Nephron progenitor cell (in vitro differentiated cells): ENCODE measurements at regions not wholly inside any gene's neighbourhood (a gene's known extent, or its start where the extent isn't known, plus 50 kb on each side); places are given as distances from the start of the nearest gene placed in this dataset.

Experiments
- DNase-seq: peaks from one replicate; pipeline ENCODE4 v3.0.0; 2021
- H3K27ac Mint-ChIP-seq: 2 replicates; pipeline ENCODE4 v1.8.0; 2021; ENCODE audit warnings: mild to moderate bottlenecking, moderate library complexity, mixed read lengths
- H3K27me3 Mint-ChIP-seq: 2 replicates; pipeline ENCODE4 v1.8.0; 2021; ENCODE audit warnings: mild to moderate bottlenecking, low read depth, mixed read lengths; ENCODE audit not compliant: poor library complexity
- H3K36me3 Mint-ChIP-seq: 2 replicates; pipeline ENCODE4 v1.8.0; 2021; ENCODE audit warnings: low read depth, mixed read lengths
- H3K4me1 Mint-ChIP-seq: 2 replicates; pipeline ENCODE4 v1.8.0; 2021; ENCODE audit warnings: mixed read lengths
- H3K4me3 Mint-ChIP-seq: 2 replicates; pipeline ENCODE4 v1.8.0; 2021; ENCODE audit warnings: mild to moderate bottlenecking, moderate library complexity, mixed read lengths
- H3K9me3 Mint-ChIP-seq: 2 replicates; pipeline ENCODE4 v1.8.0; 2021; ENCODE audit warnings: mild to moderate bottlenecking, moderate library complexity, mixed read lengths
- TF ChIP-seq, protein P1 (sequence below): fragments of 200-600 bp; sonication (generic); IDR thresholded peaks from 2 replicates; pipeline ENCODE4 v1.5.0; 2021; ENCODE audit warnings: antibody characterized with exemption

DNA sequence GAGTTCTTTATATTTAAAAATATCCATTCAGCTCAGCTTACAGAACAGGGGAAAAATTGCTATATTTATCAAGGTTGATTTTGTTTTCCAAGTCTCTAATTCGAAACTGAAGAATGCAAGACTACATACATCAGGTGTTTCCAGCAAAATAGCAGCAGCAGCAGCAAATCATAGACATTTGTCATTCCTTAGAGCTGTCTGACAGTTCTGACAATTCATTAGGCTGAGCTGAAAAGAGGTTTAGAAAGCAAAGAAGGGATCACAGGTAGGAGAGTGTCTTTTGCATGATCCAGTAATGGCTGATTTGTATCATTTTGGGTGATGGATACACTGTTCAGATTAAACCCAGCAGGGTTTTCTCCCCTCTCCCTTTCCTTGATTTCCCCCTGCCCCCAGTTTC is 545.7 kb downstream of the MCTP2 start:
- DNase-seq = no peak
- TF ChIP-seq, protein P1, sequence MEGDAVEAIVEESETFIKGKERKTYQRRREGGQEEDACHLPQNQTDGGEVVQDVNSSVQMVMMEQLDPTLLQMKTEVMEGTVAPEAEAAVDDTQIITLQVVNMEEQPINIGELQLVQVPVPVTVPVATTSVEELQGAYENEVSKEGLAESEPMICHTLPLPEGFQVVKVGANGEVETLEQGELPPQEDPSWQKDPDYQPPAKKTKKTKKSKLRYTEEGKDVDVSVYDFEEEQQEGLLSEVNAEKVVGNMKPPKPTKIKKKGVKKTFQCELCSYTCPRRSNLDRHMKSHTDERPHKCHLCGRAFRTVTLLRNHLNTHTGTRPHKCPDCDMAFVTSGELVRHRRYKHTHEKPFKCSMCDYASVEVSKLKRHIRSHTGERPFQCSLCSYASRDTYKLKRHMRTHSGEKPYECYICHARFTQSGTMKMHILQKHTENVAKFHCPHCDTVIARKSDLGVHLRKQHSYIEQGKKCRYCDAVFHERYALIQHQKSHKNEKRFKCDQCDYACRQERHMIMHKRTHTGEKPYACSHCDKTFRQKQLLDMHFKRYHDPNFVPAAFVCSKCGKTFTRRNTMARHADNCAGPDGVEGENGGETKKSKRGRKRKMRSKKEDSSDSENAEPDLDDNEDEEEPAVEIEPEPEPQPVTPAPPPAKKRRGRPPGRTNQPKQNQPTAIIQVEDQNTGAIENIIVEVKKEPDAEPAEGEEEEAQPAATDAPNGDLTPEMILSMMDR = no peak
- Mint-ChIP-seq H3K36me3 (no peaks in the 10 kb centered on the region), H3K27me3 (peaks cover 12% of the 10 kb centered on the region), H3K4me1 (peaks cover 4% of the 10 kb centered on the region), H3K4me3 (no peak overlapping the region), H3K9me3 (peaks cover 5% of the 10 kb centered on the region), H3K27ac (no peak overlapping the region)

- Mint-ChIP-seq H3K27me3 (peaks cover 6% of the 10 kb centered on the region), H3K9me3 (peaks cover 5% of the 10 kb centered on the region), H3K27ac (no peak overlapping the region), H3K4me1 (peaks cover 4% of the 10 kb centered on the region), H3K4me3 (no peak overlapping the region), H3K36me3 (no peaks in the 10 kb centered on the region)
- DNase-seq = no peak
- TF ChIP-seq, protein P1 = no peak
These were observed 547.5 kb downstream of the MCTP2 start for GRCh38 chr15:94778840-94779239.

GRCh38 chr15:94780166-94780565 is 548.8 kb downstream of the MCTP2 start:
- H3K27ac Mint-ChIP-seq = no peak overlapping the region
- no peaks in the 10 kb centered on the region for H3K36me3 Mint-ChIP-seq
- TF ChIP-seq, protein P1 = no peak
- H3K4me3 Mint-ChIP-seq = no peak overlapping the region
- peaks cover 4% of the 10 kb centered on the region for H3K4me1 Mint-ChIP-seq
- H3K27me3 Mint-ChIP-seq = no peaks in the 10 kb centered on the region
- H3K9me3 Mint-ChIP-seq = peaks cover 5% of the 10 kb centered on the region
- DNase-seq = no peak

DNA sequence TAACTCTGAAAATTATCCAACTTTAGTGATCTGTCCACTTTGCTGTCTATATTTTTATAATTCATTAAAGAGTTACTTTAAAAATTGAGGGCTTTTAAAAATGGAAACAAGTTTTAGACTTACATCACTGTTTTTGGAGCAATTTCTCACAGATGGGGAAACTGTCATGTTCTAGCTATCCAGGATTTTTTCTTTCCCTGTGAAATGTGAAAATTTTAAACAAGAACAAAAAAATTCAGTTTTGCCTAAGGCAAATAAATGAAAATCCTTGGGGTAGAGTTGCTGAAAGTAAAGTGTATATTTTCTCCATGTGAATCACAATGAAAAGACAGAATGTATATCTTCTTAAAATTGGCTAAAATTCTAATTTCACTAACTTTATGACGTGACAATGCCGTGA is 553.7 kb downstream of the MCTP2 start:
- no peak overlapping the region for H3K27ac Mint-ChIP-seq
- no peaks in the 10 kb centered on the region for H3K4me1 Mint-ChIP-seq
- no peak overlapping the region for H3K4me3 Mint-ChIP-seq
- no peaks in the 10 kb centered on the region for H3K27me3 Mint-ChIP-seq
- no peak for DNase-seq
- TF ChIP-seq, protein P1 = no peak
- H3K9me3 Mint-ChIP-seq = peaks cover 5% of the 10 kb centered on the region
- H3K36me3 Mint-ChIP-seq = no peaks in the 10 kb centered on the region

GRCh38 chr15:94791008-94791407 is 559.6 kb downstream of the MCTP2 start:
- Mint-ChIP-seq H3K27me3 (no peaks in the 10 kb centered on the region), H3K4me1 (peaks cover 14% of the 10 kb centered on the region), H3K36me3 (no peaks in the 10 kb centered on the region), H3K9me3 (no peaks in the 10 kb centered on the region), H3K27ac (no peak overlapping the region), H3K4me3 (no peak overlapping the region)
- DNase-seq = no peak
- TF ChIP-seq, protein P1 = no peak

- no peak overlapping the region for H3K27ac Mint-ChIP-seq
- TF ChIP-seq, protein P1 = no peak
- no peak for DNase-seq
These were observed 560.1 kb downstream of the MCTP2 start for GRCh38 chr15:94791510-94791909.

More at GRCh38 chr15:94791510-94791909, 560.1 kb downstream of the MCTP2 start:
- Mint-ChIP-seq H3K4me1 (peaks cover 14% of the 10 kb centered on the region), H3K36me3 (no peaks in the 10 kb centered on the region), H3K4me3 (no peak overlapping the region), H3K9me3 (no peaks in the 10 kb centered on the region), H3K27me3 (no peaks in the 10 kb centered on the region)
